ENCODE measurements at regions not wholly inside any gene's neighbourhood (a gene's known extent, or its start where the extent isn't known, plus 50 kb on each side); places are given as distances from the start of the nearest gene placed in this dataset.

DNA sequence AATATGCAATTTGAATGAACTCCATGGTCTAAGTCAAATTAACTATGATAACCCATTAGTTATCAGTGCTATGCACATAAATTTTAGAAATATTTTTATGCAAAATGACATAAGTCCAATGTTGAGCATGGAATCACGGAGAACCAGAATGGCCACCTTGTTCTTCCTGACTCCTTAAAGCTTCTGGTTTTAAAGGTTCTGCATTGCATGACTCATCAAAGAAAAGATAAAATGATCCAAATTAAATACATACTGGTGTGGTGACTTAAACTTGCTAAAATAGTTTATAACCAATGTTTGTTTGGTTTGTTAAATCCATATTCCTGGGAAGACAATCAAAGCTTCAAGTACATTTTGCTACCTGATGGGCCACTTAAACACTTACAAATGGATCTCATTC is 1146.9 kb upstream of the NRXN1 start:
- CTCF ChIA-PET, result no interaction called here
- Mint-ChIP-seq H3K4me1 (no peaks in the 10 kb centered on the region), H3K9me3 (peaks cover 7% of the 10 kb centered on the region), H3K4me3 (no peak overlapping the region), H3K27ac (no peak overlapping the region), H3K36me3 (no peaks in the 10 kb centered on the region), H3K27me3 (no peaks in the 10 kb centered on the region)
- no peak for DNase-seq

DNA sequence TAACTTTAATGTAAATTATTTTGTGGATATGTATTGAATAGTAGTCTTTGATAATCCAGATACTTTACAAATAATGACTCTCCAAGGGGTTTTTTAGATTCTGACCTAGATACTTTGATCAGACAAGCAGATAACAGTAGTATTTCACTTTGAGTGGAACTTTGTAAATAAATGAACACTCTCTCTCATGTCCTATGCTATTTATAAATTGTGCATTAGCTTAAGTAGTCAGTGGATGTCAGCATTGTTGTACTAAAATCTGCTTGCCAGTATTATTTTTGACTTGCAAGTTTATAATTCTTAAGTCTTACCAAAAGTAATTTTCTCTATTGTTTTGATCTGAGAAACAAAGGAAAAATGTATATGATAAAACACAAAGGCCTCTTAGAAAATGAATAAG is 1113.1 kb upstream of the NRXN1 start:
- Mint-ChIP-seq H3K27ac (no peak overlapping the region), H3K9me3 (no peaks in the 10 kb centered on the region), H3K36me3 (no peaks in the 10 kb centered on the region), H3K4me3 (no peak overlapping the region), H3K27me3 (no peaks in the 10 kb centered on the region), H3K4me1 (no peaks in the 10 kb centered on the region)
- CTCF ChIA-PET, result no interaction called here
- no peak for DNase-seq

- Mint-ChIP-seq H3K27ac (no peak overlapping the region), H3K36me3 (no peaks in the 10 kb centered on the region), H3K9me3 (no peaks in the 10 kb centered on the region), H3K4me1 (no peaks in the 10 kb centered on the region), H3K4me3 (no peak overlapping the region), H3K27me3 (no peaks in the 10 kb centered on the region)
- CTCF ChIA-PET, result no interaction called here
- DNase-seq, result no peak
Measured at GRCh38 chr2:52144590-52144989, 1112.7 kb upstream of the NRXN1 start.

GRCh38 chr2:52141076-52141475 is 1109.1 kb upstream of the NRXN1 start:
- Mint-ChIP-seq H3K27ac (no peak overlapping the region), H3K36me3 (no peaks in the 10 kb centered on the region), H3K27me3 (no peaks in the 10 kb centered on the region), H3K4me3 (no peak overlapping the region), H3K9me3 (no peaks in the 10 kb centered on the region), H3K4me1 (no peaks in the 10 kb centered on the region)
- DNase-seq, result no peak
- CTCF ChIA-PET, result no interaction called here

DNA sequence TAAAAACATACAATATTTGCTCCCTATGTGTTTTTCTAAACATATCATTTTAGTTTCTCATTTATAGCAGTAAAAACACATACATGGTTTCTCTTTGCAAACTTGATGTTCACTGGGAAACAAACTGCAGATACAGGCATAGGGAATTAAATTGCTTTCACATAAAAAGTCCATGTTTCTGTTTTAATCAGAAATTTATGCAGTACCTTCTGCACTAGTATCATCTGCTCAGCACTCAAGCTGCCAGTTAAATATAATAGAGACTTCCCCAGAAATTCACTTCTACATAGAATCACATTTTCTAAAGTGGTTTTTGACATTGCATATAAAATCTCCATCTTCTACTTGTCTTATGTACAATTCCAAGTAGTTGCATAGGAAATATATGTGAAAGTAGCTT is 1107.3 kb upstream of the NRXN1 start:
- CTCF ChIA-PET, result no interaction called here
- no peaks in the 10 kb centered on the region for H3K4me1 Mint-ChIP-seq
- H3K9me3 Mint-ChIP-seq, result no peaks in the 10 kb centered on the region
- no peak for DNase-seq
- no peak overlapping the region for H3K4me3 Mint-ChIP-seq
- no peaks in the 10 kb centered on the region for H3K27me3 Mint-ChIP-seq
- H3K36me3 Mint-ChIP-seq, result no peaks in the 10 kb centered on the region
- no peak overlapping the region for H3K27ac Mint-ChIP-seq

GRCh38 chr2:52135235-52135634 is 1103.3 kb upstream of the NRXN1 start:
- no peaks in the 10 kb centered on the region for H3K27me3 Mint-ChIP-seq
- no peak overlapping the region for H3K27ac Mint-ChIP-seq
- peaks cover 2% of the 10 kb centered on the region for H3K9me3 Mint-ChIP-seq
- H3K4me3 Mint-ChIP-seq, result no peak overlapping the region
- H3K4me1 Mint-ChIP-seq, result no peaks in the 10 kb centered on the region
- no peaks in the 10 kb centered on the region for H3K36me3 Mint-ChIP-seq
- no peak for DNase-seq
- CTCF ChIA-PET, result no interaction called here

- CTCF ChIA-PET, result no interaction called here
- Mint-ChIP-seq H3K27me3 (no peaks in the 10 kb centered on the region), H3K27ac (no peak overlapping the region), H3K9me3 (peaks cover 14% of the 10 kb centered on the region), H3K4me3 (no peak overlapping the region), H3K4me1 (no peaks in the 10 kb centered on the region), H3K36me3 (no peaks in the 10 kb centered on the region)
- DNase-seq, result no peak
Measured at GRCh38 chr2:52128081-52128480, 1096.1 kb upstream of the NRXN1 start.

DNA sequence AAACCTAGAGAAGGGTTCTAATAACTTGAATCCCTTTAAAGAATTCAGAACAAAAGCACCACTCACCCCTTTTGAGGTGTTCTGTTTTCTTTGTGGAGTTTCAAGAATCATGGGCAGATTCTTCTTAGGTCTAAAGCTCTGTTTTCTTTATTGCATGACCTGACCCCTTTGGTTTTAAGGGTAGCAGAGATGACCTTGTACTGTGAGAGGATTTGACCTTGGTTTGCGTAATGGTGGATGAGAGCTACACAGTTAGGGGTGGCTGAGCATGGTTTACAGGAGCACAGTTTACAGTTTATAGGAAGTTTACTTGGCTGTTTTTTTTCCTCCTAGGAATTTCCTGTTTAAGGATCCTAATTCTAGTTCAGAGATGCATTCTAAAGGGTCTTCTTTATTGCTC is 1095.6 kb upstream of the NRXN1 start:
- Mint-ChIP-seq H3K36me3 (no peaks in the 10 kb centered on the region), H3K27me3 (no peaks in the 10 kb centered on the region), H3K4me3 (no peak overlapping the region), H3K9me3 (peaks cover 14% of the 10 kb centered on the region), H3K4me1 (no peaks in the 10 kb centered on the region), H3K27ac (no peak overlapping the region)
- no peak for DNase-seq
- CTCF ChIA-PET, result no interaction called here

- CTCF ChIA-PET, result no interaction called here
- Mint-ChIP-seq H3K4me3 (no peak overlapping the region), H3K4me1 (no peaks in the 10 kb centered on the region), H3K36me3 (no peaks in the 10 kb centered on the region), H3K27ac (no peak overlapping the region), H3K27me3 (no peaks in the 10 kb centered on the region), H3K9me3 (peaks cover 7% of the 10 kb centered on the region)
- no peak for DNase-seq
Measured at GRCh38 chr2:52117299-52117698, 1085.4 kb upstream of the NRXN1 start.

DNA sequence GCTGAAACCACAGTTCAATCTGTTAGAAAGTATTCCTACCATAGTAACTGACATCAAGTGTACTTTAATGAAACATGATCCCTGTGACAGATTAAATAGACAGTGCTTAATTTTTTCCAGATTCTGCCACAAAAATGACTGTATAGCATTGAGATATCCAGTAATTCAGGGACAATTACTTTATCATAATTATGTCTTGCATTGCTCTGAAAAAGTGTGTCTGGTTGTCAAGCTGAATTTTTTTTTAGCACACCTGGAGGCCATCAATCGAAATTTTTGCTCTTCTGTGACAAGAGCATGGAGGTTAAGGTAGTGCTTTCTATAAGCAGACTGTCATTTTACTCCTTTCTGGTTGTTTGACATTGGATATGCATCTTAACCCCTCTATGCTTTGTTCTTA is 1083.8 kb upstream of the NRXN1 start:
- no peak for DNase-seq
- no peaks in the 10 kb centered on the region for H3K36me3 Mint-ChIP-seq
- CTCF ChIA-PET, result no interaction called here
- H3K27me3 Mint-ChIP-seq, result no peaks in the 10 kb centered on the region
- no peak overlapping the region for H3K4me3 Mint-ChIP-seq
- no peak overlapping the region for H3K27ac Mint-ChIP-seq
- H3K9me3 Mint-ChIP-seq, result peaks cover 7% of the 10 kb centered on the region
- no peaks in the 10 kb centered on the region for H3K4me1 Mint-ChIP-seq

DNA sequence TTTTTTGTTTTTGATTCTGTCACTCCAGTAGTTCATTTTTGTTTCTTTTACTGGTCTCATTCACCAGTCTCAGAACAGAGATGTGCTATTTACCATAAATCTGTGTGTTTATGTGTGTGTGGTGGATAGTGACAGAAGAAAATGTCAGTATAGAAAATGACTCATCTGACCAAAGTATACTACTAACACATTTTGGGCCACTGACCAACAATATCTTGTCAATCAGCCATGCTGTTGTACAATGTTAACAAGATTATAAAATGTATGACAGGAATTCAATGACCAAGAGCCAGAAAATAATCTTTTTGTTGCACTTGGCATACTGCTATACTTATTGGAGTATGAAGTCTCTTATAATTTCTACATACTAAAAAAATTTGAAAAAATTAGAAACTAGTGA is 1081.4 kb upstream of the NRXN1 start:
- no peak overlapping the region for H3K4me3 Mint-ChIP-seq
- peaks cover 7% of the 10 kb centered on the region for H3K9me3 Mint-ChIP-seq
- CTCF ChIA-PET, result no interaction called here
- no peak overlapping the region for H3K27ac Mint-ChIP-seq
- H3K36me3 Mint-ChIP-seq, result no peaks in the 10 kb centered on the region
- H3K4me1 Mint-ChIP-seq, result no peaks in the 10 kb centered on the region
- H3K27me3 Mint-ChIP-seq, result no peaks in the 10 kb centered on the region
- DNase-seq, result no peak

- no peak overlapping the region for H3K4me3 Mint-ChIP-seq
- no peaks in the 10 kb centered on the region for H3K27me3 Mint-ChIP-seq
- no peak overlapping the region for H3K27ac Mint-ChIP-seq
- no peaks in the 10 kb centered on the region for H3K36me3 Mint-ChIP-seq
- no peaks in the 10 kb centered on the region for H3K4me1 Mint-ChIP-seq
- H3K9me3 Mint-ChIP-seq, result peaks cover 13% of the 10 kb centered on the region
- CTCF ChIA-PET, result no interaction called here
- no peak for DNase-seq
Measured at GRCh38 chr2:52112141-52112540, 1080.2 kb upstream of the NRXN1 start.

DNA sequence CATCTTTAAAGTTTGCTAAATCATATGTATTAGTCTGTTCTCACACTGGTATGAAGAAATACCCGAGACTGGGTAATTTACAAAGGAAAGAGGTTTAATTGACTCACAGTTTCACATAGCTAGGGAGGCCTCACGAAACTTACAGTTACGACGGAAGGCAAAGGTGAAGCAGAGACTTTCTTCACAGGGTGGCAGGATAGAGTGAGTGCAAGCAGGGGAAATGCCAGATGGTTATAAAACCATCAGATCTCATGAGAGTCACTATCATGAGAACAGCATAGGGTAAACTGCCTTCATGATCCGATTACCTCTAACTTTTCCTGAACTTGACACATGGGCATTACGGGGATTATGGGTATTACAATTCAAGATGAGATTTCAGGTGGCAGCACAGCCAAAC is 1075.2 kb upstream of the NRXN1 start:
- Mint-ChIP-seq H3K9me3 (peaks cover 6% of the 10 kb centered on the region), H3K36me3 (no peaks in the 10 kb centered on the region), H3K4me1 (no peaks in the 10 kb centered on the region), H3K27ac (no peak overlapping the region), H3K27me3 (no peaks in the 10 kb centered on the region), H3K4me3 (no peak overlapping the region)
- no peak for DNase-seq
- CTCF ChIA-PET, result no interaction called here

DNA sequence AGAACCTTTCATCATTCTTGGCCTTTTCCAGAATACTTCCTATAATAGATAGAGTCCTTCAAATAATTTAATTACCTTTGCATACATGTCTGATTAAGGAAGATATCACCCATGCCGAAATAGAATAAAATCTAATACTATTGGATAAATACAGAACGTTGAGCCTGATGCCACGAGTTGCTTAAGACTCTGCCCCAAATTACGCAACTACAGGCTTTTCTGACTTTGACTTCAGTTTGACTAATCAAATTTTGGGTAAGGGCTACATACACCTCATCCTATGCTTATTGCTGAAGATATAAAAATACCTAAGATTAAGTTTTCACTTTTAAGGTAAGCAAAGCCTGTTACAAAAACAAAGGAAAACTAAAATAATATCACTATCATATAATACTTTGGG is 1065.1 kb upstream of the NRXN1 start:
- CTCF ChIA-PET, result no interaction called here
- Mint-ChIP-seq H3K9me3 (peaks cover 8% of the 10 kb centered on the region), H3K4me3 (no peak overlapping the region), H3K4me1 (no peaks in the 10 kb centered on the region), H3K27ac (no peak overlapping the region), H3K27me3 (no peaks in the 10 kb centered on the region), H3K36me3 (no peaks in the 10 kb centered on the region)
- no peak for DNase-seq

GRCh38 chr2:52084759-52085158 is 1052.8 kb upstream of the NRXN1 start:
- no peaks in the 10 kb centered on the region for H3K36me3 Mint-ChIP-seq
- peaks cover 5% of the 10 kb centered on the region for H3K9me3 Mint-ChIP-seq
- no peak overlapping the region for H3K4me3 Mint-ChIP-seq
- no peaks in the 10 kb centered on the region for H3K4me1 Mint-ChIP-seq
- CTCF ChIA-PET, result no interaction called here
- DNase-seq, result no peak
- H3K27me3 Mint-ChIP-seq, result no peaks in the 10 kb centered on the region
- H3K27ac Mint-ChIP-seq, result no peak overlapping the region

GRCh38 chr2:52083214-52083613 is 1051.3 kb upstream of the NRXN1 start:
- DNase-seq, result no peak
- Mint-ChIP-seq H3K36me3 (no peaks in the 10 kb centered on the region), H3K9me3 (peaks cover 6% of the 10 kb centered on the region), H3K4me3 (no peak overlapping the region), H3K27me3 (no peaks in the 10 kb centered on the region), H3K27ac (no peak overlapping the region), H3K4me1 (no peaks in the 10 kb centered on the region)
- CTCF ChIA-PET, result no interaction called here
